HG03558 (cell line): ENCODE measurements at regions not wholly inside any gene's neighbourhood (a gene's known extent, or its start where the extent isn't known, plus 50 kb on each side); places are given as distances from the start of the nearest gene placed in this dataset.

Experiments used
- ATAC-seq: cut with Tn5 transposase; IDR thresholded peaks from one replicate; pipeline ENCODE4 v1.9.1; 2021; ENCODE audit warnings: moderate number of reproducible peaks; ENCODE audit not compliant: unreplicated experiment; ENCODE audit errors: extremely low read depth

- no peak for ATAC-seq
These were observed 142.4 kb upstream of the KCNMB2 start for GRCh38 chr3:178393824-178394223.

GRCh38 chr3:178396318-178396717, 139.9 kb upstream of the KCNMB2 start:
- no peak for ATAC-seq

- no peak for ATAC-seq
These were observed 139.0 kb upstream of the KCNMB2 start for GRCh38 chr3:178397202-178397601.

GRCh38 chr3:178397836-178398235, 138.4 kb upstream of the KCNMB2 start:
- no peak for ATAC-seq

GRCh38 chr3:178404961-178405360, 131.3 kb upstream of the KCNMB2 start:
- no peak for ATAC-seq

GRCh38 chr3:178405531-178405930, 130.7 kb upstream of the KCNMB2 start:
- ATAC-seq = no peak

DNA sequence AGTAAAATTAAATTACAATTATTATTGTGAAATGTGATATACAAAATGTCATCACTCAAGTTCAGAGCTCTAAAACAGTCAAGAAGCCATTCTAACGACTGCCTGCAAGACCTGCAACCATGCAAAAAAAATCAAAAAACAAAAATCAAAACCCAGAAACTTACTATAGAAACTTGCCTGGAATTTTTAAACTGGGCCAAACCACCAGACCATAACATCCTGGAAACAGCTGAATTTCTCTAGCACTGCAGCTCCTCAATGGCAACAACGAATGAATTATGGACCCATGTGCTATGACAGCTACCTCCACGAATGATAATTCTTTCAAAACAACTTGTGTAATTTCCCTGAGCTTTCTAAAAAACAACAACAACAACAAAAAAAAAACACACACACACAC, 130.0 kb upstream of the KCNMB2 start:
- no peak for ATAC-seq

- no peak for ATAC-seq
These were observed 120.9 kb upstream of the KCNMB2 start for GRCh38 chr3:178415384-178415783.

- no peak for ATAC-seq
These were observed 118.5 kb upstream of the KCNMB2 start for GRCh38 chr3:178417736-178418135.

DNA sequence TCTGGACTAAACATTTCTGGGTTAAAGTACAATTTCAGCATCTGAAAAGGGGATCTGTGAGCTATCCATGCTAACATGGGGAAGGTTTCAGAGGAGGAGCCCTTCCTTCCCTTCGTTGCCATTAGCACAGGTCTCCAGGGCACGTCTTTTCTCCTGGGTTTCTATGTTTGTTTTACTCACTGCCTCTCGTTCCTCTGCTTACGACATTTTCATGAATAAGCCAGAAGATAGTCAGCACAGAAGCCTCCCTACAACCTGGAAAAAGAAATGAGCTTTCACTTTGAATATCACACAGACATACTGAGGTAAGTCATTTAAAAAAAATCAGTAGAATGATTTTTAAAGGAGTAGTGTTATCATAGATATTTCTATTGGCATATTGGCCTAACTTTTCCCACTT, 117.2 kb upstream of the KCNMB2 start:
- no peak for ATAC-seq

GRCh38 chr3:178420033-178420432, 116.2 kb upstream of the KCNMB2 start:
- ATAC-seq = no peak

GRCh38 chr3:178421069-178421468, 115.2 kb upstream of the KCNMB2 start:
- ATAC-seq = no peak

DNA sequence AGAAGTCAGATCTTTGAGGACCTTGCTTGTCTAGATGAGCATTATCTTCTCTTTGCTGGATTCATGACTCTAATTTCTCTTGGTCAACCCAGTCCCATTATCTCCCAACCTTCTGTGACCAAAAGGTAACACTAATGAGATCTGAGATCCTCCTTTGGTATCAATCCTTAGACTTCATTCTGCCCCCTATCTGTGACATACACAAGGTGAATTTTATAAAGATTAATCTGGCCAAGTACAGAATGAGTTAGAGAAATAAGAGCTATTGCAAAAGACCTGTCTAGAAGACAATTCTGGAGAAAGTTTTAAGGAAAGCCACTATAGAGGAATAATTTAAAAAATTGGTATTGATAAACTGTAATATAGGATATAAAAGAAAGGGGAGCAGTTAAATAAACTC, 113.8 kb upstream of the KCNMB2 start:
- no peak for ATAC-seq

DNA sequence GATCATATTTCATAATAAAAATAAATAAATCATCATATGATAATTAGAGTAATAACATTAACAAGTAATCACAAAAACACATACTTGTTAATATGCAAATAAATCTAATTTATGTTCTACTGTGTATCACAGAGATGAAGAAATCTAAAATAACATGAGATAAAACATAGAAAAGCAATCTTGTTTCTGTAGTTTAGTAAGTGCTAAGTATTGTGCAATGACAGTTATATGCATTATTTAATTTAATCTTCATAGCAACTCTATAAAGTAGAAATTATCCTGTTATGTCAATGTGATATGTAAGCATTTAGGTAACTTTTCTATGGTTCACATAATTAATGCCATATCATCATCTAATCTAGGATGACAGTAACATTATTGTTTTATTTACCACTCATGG, 108.2 kb upstream of the KCNMB2 start:
- no peak for ATAC-seq

- ATAC-seq = no peak
These were observed 101.9 kb upstream of the KCNMB2 start for GRCh38 chr3:178434206-178434805.

DNA sequence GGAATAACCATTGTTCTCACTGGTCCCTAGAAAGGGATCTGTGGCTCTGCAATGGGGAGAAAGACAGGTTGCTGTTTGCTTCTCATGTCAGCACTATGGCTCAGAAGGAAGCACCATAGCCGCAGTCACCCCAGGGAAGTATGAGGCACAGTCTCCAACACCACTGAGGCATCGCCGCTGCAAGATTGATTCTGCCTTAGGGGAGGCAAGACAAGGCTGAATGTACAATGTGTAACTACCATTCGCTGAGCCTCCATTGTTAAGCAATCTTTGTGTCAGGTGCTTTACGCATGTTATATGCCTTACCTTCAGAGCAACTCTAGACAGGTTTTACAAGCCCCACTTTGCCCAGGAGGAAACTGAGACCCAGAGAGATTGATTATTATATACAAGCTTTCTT, 100.7 kb upstream of the KCNMB2 start:
- ATAC-seq = no peak

- ATAC-seq = peak; percentile 46
These were observed 99.5 kb upstream of the KCNMB2 start for GRCh38 chr3:178436773-178437172.

- ATAC-seq = no peak
These were observed 99.0 kb upstream of the KCNMB2 start for GRCh38 chr3:178437236-178437635.

- no peak for ATAC-seq
These were observed 96.7 kb upstream of the KCNMB2 start for GRCh38 chr3:178439504-178439903.

GRCh38 chr3:178440043-178440442, 96.2 kb upstream of the KCNMB2 start:
- no peak for ATAC-seq

- no peak for ATAC-seq
These were observed 92.6 kb upstream of the KCNMB2 start for GRCh38 chr3:178443634-178444033.

DNA sequence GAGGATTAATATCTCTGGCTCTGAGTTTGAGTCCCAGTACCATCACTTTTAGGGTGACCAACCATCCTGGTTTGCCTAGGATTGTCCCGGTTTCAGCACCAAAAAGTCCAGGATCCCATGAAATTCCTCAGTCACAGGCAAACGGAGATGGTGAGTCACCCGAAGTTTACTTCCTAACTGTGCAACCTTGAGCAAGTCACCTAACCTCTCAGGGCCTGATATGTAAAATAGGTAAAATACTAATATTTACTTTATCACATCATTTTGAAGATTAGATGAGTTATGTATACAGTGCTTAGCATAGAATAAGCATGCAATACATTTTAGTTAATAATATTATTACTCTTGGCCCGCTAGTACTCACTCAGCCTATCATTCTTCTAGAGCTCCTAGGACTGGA, 91.1 kb upstream of the KCNMB2 start:
- no peak for ATAC-seq

DNA sequence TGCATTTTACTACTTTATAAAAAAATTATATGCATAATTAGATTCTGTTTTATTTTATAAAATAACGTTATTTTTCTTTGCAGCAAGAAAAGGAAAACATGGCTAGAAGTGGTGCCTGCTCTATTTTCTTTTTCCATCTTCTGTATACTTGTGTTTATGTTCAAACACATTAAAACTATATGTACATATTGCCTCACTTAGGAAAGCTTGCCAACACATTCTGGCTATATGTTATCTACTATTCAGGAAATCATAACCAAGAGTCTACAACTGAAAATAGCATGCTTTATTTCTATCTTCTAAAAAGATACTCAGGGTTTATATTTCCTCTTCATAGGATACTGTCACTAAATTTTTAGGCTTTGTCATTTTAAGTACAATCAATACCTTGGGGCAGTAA, 90.2 kb upstream of the KCNMB2 start:
- ATAC-seq = no peak
